ENCODE measurements at regions not wholly inside any gene's neighbourhood (a gene's known extent, or its start where the extent isn't known, plus 50 kb on each side); places are given as distances from the start of the nearest gene placed in this dataset.

- TF ChIP-seq CTCF (conservative IDR thresholded peaks at IDR 0.05): no peak
Observed at GRCh38 chr1:3954170-3955169, 54.4 kb upstream of the C1orf174 start.

GRCh38 chr1:3955196-3955772 is 55.2 kb upstream of the C1orf174 start:
- TF ChIP-seq CTCF (conservative IDR thresholded peaks at IDR 0.05): no peak
- no peak overlapping the region for H3K27ac ChIP-seq

More at GRCh38 chr1:3954170-3955169, 54.4 kb upstream of the C1orf174 start:
- H3K27ac ChIP-seq: no peak overlapping the region

- H3K27ac ChIP-seq: no peak overlapping the region
- TF ChIP-seq CTCF (conservative IDR thresholded peaks at IDR 0.05): no peak
Observed at GRCh38 chr1:3956527-3957170, 56.6 kb upstream of the C1orf174 start.

- no peak for TF ChIP-seq CTCF (conservative IDR thresholded peaks at IDR 0.05)
- H3K27ac ChIP-seq: no peak overlapping the region
Observed at GRCh38 chr1:3959361-3959760, 59.3 kb upstream of the C1orf174 start.

- no peak for TF ChIP-seq CTCF (conservative IDR thresholded peaks at IDR 0.05)
- no peak overlapping the region for H3K27ac ChIP-seq
Observed at GRCh38 chr1:3963554-3963953, 63.5 kb upstream of the C1orf174 start.

- no peak overlapping the region for H3K27ac ChIP-seq
- no peak for TF ChIP-seq CTCF (conservative IDR thresholded peaks at IDR 0.05)
Observed at GRCh38 chr1:3965693-3966092, 65.6 kb upstream of the C1orf174 start.

- no peak overlapping the region for H3K27ac ChIP-seq
- no peak for TF ChIP-seq CTCF (conservative IDR thresholded peaks at IDR 0.05)
Observed at GRCh38 chr1:3968851-3969250, 68.8 kb upstream of the C1orf174 start.

All from VCaP (cell line).